AG04449 (cell line): ENCODE measurements at regions not wholly inside any gene's neighbourhood (a gene's known extent, or its start where the extent isn't known, plus 50 kb on each side); places are given as distances from the start of the nearest gene placed in this dataset.

Experiments
- CTCF ChIA-PET: fragments of 350-600 bp; formaldehyde crosslinking; extraction: SDS; loops from one replicate; lab custom pipeline; 2021; ENCODE audit warnings: antibody characterized with exemption; lab: Yijun Ruan, JAX
- POLR2A ChIA-PET: fragments of 400-600, 350-600 bp; formaldehyde crosslinking; extraction: SDS; loops from one replicate; lab custom pipeline; 2020; ENCODE audit warnings: antibody characterized with exemption, inconsistent platforms; lab: Yijun Ruan, JAX
- DNase-seq: peaks from one replicate; pipeline ENCODE4 v3.0.0-alpha.2; 2010; ENCODE audit warnings: low read depth, low spot score
- H3K4me3 ChIP-seq: 2 replicates; pipeline ENCODE4 v1.5.1; 2011; ENCODE audit warnings: low read depth, mild to moderate bottlenecking, control low read depth, low read length
- TF ChIP-seq, protein P1 (sequence below): IDR thresholded peaks from one replicate; pipeline ENCODE4 v1.5.1; 2011; ENCODE audit warnings: mild to moderate bottlenecking, moderate library complexity, low read length, control low read depth, inconsistent platforms; ENCODE audit not compliant: insufficient read depth; ENCODE audit errors: missing control alignments

DNA sequence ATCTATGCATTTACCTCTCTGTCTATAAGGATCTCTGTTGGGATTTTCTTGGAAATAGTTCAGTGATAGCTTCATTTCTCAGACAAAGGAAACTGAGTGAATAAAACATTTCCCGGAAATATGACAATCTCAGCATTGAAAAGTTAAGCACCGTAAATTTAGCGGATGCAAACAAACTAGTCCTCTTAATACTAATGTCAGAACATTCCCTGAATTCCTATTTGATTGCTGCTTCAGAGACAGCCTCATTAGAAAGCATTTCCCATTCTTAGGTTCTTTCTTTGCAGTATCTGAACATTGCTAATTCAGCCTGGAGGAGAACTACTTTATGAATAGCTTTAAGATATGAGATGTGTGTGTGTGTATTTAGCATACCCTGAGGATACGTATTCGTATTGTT, 101.3 kb downstream of the NR2F2 start:
- CTCF ChIA-PET: no interaction called here
- no peak for DNase-seq
- TF ChIP-seq, protein P1, sequence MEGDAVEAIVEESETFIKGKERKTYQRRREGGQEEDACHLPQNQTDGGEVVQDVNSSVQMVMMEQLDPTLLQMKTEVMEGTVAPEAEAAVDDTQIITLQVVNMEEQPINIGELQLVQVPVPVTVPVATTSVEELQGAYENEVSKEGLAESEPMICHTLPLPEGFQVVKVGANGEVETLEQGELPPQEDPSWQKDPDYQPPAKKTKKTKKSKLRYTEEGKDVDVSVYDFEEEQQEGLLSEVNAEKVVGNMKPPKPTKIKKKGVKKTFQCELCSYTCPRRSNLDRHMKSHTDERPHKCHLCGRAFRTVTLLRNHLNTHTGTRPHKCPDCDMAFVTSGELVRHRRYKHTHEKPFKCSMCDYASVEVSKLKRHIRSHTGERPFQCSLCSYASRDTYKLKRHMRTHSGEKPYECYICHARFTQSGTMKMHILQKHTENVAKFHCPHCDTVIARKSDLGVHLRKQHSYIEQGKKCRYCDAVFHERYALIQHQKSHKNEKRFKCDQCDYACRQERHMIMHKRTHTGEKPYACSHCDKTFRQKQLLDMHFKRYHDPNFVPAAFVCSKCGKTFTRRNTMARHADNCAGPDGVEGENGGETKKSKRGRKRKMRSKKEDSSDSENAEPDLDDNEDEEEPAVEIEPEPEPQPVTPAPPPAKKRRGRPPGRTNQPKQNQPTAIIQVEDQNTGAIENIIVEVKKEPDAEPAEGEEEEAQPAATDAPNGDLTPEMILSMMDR: no peak
- no peak overlapping the region for H3K4me3 ChIP-seq
- POLR2A ChIA-PET: no interaction called here

DNA sequence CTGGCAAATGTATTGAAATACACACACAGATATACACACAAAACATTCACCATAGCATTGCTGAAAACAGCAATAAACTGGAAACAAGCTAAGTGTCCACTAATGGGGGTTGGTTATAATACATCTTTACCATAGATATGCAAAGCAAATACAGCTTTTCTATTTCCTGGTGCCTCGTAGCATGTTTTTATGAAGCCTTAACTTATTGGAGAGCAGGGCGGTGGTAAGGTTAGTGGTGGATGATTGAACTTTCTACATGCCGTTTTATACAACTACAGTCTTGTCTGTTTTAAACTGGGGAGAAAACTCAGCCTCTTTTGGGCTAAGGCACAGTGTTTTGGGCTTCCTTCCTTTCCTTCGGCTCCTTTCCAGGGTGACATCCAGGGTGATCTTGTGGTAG, 104.5 kb downstream of the NR2F2 start:
- H3K4me3 ChIP-seq: no peak overlapping the region
- ChIA-PET POLR2A (no interaction called here), CTCF (no interaction called here)
- DNase-seq: no peak
- TF ChIP-seq, protein P1: no peak

DNA sequence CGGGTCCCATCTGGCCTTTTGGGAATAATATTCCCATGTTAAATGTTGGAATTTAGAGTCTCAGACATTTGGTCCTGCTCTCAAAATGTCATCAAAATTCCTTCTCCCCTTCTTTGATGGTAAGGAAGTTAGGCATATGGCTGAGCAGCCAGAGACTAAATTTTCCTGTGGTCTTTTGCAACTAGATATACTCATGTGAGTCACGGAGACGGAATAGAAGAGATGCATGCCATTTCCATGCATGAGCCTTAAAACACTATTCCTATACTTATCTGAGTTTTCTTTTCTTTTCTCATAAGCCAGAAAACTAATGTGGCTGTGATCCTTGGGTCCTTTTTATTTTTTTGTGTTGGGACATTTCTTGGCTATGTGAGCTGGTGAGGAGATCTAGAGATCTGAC, 105.3 kb downstream of the NR2F2 start:
- POLR2A ChIA-PET: no interaction called here
- CTCF ChIA-PET: no interaction called here
- no peak for DNase-seq
- TF ChIP-seq, protein P1: no peak
- H3K4me3 ChIP-seq: no peak overlapping the region

DNA sequence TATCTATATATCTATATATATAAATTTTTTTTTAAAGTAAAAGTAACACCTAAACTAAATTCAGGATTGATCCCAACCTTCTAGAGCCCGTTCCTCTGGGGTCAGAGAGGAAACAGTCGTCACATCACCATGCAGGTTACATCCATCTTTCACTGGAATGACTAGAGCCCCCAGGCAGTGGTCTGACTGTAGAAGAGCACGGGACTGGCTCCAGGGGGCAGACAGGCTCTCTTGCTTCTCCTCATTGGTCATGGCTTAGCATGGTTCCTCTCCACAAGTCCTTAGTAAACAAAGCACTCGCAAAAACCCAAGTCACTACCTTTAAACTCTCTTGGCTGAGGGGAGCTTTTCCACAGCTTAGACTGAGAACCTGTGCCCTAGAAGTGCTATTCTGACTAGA, 110.5 kb downstream of the NR2F2 start:
- CTCF ChIA-PET: no interaction called here
- no peak for DNase-seq
- TF ChIP-seq, protein P1: no peak
- H3K4me3 ChIP-seq: no peak overlapping the region
- POLR2A ChIA-PET: no interaction called here

DNA sequence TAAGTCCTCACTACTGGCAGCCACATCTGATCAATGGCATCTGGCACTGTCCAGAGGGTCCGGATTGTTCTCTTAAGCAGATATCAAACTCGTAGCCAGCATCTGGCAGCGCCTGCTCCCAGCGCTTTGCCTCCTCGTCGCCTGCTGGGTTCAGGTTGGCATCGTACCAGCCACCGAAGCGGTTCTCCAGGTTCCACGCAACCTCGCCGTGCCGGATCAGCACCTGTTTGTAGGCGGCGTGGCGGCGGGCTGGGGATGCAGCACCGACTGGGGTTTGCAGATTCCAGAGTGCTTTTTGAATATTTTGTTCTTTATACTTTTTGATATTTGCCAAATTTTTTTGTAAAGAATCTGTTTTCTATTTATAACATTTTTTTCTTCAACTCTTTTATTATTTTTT, 111.6 kb downstream of the NR2F2 start:
- ChIA-PET CTCF (no interaction called here), POLR2A (no interaction called here)
- DNase-seq: no peak
- H3K4me3 ChIP-seq: no peak overlapping the region
- TF ChIP-seq, protein P1: no peak

DNA sequence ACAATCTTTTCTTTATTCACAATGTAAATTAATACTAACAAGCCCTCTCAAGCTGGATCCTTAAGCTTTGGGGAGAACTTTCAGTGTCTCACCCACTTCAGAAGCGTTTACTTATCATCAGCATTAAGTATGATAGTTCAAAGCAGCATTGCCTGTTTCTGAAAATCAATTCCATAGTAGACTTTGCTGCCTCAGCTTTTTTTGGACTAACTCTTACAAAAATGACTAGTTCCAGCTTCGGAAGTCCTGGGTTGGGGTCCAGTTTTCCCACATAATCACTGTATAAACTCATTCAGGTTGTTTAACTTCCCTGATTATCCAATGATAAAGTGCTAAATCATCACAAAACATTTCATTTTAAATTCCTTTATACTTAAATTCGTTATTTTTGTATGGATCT, 114.4 kb downstream of the NR2F2 start:
- POLR2A ChIA-PET: no interaction called here
- TF ChIP-seq, protein P1: no peak
- CTCF ChIA-PET: interaction anchor here (1.1 kb wide), 1 partner anchor 11 kb away, joined by 3 read pairs; no protein-coding TSS in a partner anchor

More for the DNA sequence above, 114.4 kb downstream of the NR2F2 start:
- no peak overlapping the region for H3K4me3 ChIP-seq
- no peak for DNase-seq
